ENCODE measurements at regions not wholly inside any gene's neighbourhood (a gene's known extent, or its start where the extent isn't known, plus 50 kb on each side); places are given as distances from the start of the nearest gene placed in this dataset.

DNA sequence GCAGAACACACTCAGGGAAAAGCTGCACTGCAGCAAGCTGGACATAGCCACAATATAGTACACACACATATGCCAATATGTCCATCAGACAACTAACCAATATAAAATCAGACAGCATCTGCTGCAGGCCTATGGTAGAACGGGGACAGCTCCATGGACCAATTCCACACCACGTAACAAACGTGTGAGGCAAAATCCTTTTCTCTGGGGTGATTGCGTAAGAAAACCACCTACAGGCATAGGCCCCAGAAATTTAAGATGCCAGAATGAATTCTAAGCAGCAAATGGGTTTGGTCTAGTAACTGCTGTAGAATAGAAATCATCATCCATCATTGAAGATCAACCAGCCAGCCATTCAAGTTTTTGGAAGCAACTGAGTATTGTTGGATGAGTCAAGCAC is 368.9 kb upstream of the TMPO start:
- no peak for DNase-seq (ENCODE audit: low spot score)

DNA sequence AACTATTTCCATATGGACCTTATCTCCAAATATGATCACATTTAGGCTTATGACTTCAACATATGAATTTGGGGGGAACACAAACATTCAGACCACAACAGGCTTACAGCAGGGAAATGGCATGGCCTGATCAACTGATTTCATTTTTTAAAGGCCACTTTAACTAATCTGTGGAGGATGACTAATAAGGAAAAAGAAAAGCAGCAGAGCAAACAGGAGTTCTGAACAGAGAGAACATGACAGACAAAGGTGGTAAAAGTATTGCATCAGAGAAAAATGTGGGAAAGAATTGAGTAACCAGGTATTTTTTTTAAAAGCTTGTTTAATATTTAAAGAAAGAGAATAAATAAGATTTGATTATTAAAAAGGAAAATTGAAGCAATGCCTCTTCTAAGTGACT is 366.1 kb upstream of the TMPO start:
- no peak for DNase-seq (ENCODE audit: low spot score)

DNA sequence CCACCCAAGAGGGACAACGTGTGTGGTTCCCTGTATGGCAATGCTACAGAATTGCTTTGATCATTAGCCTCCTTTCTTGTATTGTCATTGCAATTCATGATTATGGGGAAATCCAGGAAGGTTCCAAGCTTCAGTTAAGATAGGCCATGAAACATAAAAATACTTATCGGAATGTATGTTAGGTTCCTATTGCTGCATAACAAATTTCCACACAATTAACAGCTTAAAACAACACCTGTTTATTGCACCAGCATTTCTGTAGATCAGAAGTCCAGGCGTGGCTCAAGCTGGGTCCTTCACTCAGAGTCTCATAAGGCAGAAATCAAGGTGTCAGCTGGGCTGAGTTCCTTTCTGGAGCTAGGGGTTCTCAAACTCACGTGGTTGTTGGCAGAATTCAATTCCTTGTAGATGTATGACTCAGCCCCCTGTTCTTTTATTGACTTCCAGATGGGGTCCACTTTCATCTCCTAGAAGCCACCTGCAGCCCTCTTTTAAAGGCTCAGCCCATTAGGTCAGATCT is 365.6 kb upstream of the TMPO start:
- DNase-seq (ENCODE audit: low spot score) = no peak

DNA sequence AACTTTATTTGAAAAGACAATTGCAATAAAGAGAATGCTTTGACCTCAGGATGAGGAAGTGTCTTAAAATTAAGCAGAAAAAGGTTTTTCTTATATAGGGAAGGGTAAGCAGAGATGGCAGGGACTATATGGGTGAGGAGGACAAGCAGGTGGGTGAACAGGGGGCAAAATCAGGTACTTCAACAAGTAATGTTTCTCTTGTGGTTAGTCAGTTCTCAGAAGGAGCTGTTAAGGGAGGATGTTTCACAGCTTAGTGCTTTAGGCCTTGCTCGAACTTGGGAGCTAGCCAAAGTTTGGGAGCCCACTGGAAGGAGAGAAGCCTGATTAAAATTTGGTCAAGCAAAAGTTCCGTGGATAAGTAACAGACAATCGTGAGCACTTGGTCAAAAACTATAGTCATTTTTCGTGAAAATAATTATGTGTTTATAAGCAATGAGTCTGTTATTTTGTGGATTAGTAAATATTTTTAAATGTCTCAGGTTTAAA is 364.2 kb upstream of the TMPO start:
- DNase-seq (ENCODE audit: low spot score) = no peak

DNA sequence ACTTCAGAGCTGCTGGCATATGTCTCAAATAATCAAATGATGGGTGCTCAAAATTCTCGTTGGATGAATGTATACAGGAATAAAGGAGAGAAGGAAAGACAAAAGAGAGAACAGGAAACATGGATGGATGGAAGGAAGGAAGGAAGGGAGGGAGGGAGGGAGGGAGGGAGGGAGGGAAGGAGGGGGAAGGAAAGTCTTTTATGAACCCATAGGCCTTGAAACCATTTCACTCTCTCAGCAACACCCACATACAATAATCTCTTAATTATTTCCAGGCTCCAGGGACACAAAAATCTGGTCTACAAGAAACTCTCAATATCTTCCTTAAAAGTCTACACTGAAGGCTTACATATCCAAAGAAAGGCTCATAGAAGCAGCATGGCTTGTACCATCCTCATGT is 363.4 kb upstream of the TMPO start:
- no peak for DNase-seq (ENCODE audit: low spot score)

DNA sequence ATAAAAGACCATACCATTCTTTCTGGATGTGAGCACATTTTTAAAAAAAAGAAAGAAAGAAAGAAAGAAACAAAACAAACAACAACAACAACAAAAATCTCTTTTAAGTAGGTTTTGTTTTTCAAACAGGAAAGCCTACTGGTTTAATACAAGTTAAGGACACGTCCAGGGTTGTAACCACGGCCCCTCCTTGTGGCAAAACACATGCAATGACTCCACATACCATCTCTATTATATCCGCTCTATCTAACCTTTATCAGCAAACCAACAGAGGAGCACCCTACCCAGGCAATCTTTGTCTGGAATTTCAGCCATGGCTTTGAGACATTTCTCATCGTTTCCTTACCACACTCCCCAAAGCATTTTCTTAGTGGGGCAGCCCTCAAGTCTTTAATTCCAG is 360.5 kb upstream of the TMPO start:
- DNase-seq (ENCODE audit: low spot score) = no peak

DNA sequence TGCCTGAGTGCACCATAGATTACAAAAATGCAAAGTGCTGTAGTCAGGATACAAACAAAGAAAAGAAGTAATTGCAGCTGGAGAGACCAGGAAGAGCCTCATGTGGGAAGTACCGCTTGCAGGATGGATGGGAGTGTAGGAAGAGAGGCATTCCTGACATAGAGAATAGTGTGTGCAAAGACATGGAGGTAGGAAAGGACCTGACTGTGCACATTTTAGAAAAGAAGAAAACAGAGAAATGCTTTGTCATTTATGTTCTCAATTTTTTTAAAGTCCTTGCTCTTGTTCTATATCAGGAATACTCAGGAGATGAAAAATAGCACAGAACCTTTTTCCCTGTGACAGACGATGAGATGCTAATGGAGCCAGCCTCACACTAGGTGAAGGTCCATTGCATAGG is 358.7 kb upstream of the TMPO start:
- DNase-seq (ENCODE audit: low spot score) = no peak

DNA sequence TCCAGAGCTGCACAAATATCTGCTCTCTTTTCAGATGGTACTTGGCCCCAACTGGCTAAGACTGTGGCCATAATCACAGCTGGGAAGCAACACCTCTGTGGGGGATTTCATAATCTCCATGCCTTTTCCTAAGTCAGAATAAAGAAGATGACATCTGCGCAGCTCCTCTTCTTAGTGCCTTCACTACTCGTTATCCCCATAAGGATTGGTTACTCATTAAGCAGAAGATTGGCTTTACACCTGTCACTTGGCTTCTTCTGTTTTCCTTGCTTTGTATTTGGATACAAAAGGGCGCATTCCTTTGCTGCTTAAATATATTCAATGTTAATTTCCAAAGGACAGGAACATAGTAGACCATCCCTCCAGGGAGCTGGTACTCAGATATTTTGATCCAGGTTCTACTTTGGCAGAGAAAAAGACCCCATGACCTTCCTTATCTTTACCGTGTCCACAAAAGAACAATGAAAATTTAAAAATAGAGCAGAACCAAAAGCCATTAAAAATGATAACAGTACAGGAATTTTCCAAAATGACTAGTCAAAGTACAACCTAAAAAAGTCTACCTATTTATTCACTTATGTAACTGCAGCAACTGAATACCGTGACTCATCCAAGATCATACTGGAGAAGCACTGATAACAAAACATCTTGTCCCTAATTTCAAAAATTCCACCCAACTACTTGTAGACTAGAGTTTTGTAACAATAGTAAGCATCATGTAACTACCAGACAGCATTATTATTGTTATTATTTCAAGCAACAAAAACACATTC is 352.3 kb upstream of the TMPO start:
- no peak for DNase-seq (ENCODE audit: low spot score)

DNA sequence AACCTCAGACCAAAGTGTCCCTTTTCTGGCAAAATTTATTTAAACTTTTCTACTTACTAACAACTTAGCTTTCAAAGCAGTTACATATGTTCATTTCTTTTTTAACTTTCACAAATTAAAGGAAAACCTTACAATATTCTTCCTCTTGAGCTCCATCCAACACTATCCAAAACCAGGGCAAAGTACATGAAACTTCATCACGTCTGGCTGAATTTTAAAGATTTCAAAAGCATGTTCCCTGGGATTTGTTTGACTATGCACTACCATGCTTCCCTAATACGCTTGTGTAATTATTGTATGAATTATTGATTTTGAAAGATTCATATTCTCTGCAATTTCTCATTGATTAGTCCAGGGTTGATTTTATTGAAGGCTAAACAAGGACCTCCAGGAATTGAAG is 343.1 kb upstream of the TMPO start:
- no peak for DNase-seq (ENCODE audit: low spot score)

DNA sequence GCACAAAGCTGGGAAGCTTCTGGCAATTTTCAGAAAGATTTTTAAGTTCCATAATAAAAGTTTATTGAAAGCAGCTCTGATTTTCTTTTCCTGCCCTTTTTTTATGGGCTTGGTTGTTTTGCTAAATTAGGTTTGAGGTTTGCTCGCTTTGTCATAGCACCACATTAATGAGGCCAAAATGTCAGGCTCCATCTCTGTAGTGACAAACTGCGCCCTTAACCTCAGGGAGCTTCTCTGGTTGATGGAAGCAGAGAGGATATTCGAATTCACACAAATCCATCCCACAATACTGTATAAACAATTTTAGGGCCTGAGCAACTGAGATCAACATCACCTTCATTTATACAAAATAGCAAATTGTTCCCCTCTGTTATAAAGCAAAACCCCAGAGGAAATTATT is 342.6 kb upstream of the TMPO start:
- no peak for DNase-seq (ENCODE audit: low spot score)

DNA sequence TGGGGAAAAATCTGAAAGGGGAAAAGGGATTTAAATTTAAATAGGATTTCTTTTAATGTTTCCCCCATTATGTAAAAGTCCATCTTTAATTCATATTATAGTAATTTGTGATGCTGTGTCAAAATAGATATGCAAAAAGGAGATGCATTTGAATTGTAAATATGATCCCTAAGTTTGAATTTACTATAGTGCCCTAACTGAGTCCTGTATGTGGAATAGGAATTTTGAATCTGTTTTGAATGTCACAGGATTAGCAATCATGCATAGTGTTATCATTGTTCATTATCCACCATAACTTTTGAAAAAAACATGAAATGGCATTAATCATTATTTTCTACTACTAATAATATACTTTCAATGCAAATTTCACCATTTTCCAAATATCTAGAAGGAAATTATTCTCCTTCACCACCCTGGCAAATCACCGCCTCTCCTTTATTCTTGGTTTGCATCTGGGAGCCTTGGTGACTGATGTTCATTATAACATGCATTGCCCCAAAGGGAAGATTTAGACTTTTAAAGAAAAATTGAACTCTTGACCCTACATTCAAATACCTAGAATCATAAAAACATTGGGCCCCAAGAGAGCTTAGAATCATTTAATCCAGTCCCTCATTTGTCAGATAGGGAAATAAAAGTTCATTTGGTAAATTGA is 341.5 kb upstream of the TMPO start:
- DNase-seq (ENCODE audit: low spot score) = no peak

DNA sequence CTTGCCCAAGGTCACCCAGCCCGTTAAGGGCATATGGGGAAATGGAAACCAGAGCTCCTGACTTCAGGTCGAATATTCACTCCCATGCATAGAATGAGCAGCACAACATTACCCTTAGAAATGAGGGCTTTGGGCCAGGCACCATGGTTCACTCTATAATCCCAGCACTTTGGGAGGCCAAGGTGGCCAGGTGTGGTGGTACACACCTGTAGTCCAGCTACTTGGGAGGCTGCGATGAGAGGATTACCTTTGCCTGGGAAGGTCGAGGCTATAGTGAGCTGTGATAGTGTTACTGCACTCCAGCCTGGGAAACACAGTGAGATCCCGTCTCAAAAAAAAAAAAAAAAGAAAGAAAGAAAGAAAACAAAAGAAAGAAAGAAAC is 341.0 kb upstream of the TMPO start:
- DNase-seq (ENCODE audit: low spot score) = no peak

DNA sequence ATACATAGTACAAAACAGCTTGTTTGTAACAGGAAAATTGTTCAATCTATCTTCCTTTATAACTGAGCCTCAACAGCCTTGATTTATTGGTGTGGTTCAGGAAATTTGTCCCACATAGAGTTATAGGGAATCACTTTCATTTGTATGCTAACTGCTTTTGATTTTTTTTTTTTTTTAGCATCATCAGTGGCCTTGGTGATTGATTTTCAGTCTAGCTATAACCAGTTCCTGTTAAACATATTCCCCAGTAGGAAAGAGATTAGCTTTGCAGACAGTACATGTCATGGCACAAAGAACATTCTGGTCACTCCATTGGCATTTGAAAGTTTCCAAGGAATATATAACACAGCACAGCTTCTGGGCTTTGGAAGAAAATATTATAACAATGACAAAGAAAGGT is 337.3 kb upstream of the TMPO start:
- DNase-seq (ENCODE audit: low spot score) = no peak

DNA sequence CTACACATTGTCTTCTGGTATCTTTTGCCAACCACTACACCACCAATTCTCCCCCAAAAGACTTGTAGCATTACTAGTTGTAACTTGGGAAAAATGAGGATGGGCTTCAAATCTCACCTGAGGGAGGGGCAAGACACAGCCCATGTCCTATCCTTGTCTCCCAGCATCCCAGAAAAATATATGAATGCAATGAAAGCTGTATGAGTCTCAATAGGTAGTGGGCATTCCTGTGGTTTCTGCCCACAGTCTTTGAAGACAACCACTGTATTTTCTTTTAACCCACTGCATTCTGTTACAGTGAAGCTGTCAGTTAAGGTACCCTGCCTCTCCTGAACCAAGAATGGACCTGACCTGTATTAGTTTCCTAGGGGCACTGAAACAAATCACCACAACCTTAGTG is 336.2 kb upstream of the TMPO start:
- no peak for DNase-seq (ENCODE audit: low spot score)

DNA sequence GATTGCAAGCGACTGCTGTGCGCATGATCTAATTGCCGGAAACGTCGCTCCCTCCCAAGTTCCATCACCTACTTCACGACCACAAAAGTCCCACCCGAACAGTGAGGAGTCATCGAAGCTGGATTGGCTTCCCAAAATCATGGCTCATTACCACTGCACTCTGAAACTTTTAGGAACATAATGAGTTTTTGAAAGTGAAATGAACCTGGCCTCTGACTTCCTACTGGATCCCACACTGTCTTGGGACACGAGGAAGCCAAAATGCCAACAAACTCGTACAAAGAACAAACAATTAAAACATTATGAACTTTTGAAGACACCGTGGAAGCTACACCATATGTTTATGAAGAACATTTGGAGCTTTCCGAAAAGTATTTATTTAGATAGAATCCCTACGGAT is 334.8 kb upstream of the TMPO start:
- DNase-seq (ENCODE audit: low spot score) = no peak

DNA sequence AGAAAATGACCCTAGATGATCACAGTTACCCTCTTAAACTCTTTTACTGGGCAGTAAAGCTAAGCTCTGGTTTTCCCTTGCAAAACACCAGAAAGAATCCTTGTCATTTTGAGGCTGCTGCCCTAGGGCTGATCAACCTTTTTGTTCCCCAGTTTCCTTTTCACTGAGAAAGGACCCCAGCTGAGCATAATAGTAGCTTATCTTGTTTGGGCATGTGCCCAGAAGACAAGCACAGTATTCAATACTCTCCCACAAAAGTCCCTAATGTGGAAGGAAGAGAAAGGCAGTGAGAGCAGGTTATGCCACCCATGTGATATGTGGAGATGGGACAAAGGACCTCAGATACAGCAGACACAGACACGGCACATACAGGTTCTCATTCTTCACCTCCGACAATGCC is 332.6 kb upstream of the TMPO start:
- no peak for DNase-seq (ENCODE audit: low spot score)

DNA sequence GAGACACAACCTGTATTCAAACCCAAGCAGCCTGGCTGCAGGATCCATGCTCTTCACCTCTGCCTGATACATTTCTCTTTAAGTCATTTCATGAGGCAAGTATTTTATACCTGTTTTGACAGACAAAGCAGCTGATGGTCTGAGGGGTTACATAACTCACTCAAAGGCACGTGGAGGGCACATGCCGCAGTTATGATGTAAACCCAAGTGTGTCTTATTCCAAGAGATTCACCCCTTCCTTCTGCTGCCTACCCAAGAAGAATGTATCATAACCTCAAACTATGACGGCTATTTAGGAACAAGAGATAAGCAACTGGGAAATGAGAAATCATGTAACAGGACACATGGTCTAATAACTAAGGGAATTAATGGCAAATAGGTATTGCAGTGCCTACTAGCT is 329.8 kb upstream of the TMPO start:
- no peak for DNase-seq (ENCODE audit: low spot score)

DNA sequence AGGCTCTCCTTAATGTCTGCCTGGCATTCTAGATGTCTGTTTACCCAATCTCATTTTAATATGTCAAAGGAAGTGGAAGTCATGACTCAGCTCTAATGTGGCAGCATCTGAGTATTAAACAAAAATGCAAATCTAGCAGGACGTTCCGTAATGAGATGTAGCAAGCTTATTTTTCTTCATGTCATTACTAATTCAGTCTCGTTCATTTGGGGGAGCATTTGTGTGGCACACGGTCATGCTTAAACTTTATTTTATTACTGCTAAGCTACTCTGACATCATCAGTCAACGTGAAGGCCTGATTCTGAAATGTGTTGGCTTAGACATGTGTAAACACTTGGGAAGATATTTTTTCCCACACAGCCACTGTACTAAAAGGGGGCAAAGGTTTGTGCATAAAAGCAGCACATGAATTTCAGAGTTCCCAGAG is 326.7 kb upstream of the TMPO start:
- no peak for DNase-seq (ENCODE audit: low spot score)

DNA sequence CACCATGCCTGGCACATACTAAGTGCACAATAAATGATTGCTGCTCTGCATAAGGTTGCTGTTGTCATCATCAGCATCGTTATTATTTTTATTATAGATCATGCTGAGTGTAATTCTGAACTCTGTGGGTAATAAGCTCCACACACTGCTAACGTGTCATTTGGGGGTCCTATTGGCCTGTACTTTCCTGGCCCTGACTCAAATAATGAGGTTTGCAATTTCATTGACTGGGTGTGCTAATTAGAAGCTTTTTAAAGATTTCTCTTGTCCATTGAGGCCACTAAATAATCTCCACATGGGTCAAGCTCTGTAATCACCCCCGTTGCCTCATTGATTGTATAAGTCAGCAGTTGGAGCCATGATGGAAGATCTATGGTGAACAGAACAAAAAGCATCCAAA is 320.8 kb upstream of the TMPO start:
- no peak for DNase-seq (ENCODE audit: low spot score)

DNA sequence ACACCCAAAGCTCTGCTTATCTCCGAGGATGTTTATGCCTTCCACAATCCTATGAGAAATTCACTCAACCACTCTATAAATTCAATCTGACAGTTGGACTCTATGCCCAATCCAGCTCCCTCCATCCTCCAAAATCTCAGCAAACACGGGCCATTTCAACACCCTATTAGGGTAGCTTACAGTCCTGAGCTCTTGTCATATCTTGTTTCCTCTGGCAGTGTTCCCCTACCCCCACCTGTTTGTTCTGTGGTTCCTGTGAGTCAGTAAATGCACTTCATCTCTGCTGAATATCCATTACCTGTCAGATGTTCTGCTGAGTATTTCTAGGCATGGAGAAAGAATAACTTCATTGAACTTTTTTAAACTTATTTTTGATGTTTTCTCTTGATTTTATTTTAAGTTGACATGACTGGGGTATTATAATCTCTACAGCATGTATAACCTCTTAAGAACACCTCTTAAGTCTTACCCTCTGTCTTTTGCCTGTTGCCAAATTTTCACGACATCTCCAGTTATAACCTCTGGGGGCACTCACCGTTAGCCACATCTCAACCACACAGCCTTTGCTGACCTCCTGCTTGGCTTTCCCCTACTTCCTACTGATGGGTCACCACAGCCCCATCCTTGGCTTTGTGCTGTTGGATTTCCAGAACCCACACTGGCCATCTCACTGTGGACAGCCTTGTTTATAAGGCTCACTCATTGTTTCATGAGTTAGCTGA is 317.0 kb upstream of the TMPO start:
- no peak for DNase-seq (ENCODE audit: low spot score)

DNA sequence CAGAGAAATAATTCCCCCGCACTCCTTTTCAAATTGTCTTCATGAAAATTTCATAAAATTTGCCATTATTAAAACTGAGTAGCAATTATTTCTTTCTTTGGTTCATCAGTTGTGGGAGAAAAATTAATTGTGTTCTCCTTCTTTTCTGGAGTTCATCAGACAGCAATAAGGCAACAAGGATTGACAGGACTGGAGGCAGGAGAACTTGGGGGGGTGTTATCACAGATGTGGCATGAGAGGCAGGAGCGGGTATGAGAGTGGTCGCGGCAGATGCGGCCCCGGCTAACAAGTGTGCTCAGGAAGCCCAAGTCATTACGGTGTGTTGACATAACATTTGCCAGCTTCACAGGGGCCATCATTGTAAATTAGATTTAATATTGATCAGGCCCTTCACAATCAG is 306.6 kb upstream of the TMPO start:
- no peak for DNase-seq (ENCODE audit: low spot score)

DNA sequence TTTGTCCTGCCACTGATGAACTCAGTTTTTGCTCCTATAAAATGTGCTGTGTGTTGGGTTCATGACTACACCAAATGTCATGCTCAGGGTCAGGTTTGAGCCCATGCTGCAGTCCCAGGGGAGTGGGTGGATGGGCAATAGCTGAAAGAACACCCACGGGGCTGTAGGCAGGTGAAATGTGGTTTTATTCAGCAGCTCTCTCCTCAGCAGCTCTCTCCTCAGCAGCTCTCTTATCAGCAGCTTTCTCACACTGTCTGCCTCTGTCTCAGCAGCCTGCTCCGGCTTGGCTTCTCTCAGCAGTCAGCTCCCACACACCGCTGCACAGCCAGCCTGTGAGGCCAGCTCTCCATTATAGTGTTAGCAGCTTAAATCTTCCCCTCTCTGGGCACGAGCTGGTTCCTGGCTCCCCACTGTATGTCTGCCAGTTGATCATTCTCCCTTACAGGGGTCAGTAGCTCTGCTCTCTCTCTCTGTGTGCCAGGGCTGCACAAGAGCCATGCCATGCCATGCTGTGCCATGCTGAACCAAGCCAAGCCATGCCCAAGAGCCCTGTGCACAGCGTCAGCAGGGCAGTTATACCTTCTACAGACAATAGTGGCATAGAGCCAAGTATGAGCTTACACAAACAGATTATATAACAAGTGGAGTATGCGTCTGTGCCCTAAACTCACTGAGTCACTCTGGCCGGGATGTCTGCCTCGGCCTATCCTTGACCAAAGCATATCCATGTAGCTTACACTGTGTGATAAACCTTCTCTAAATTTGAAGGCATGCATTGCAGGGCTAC is 303.3 kb upstream of the TMPO start:
- DNase-seq (ENCODE audit: low spot score) = no peak

Measured in CD4-positive, alpha-beta T cell treated with Interleukin-6 at 100 ng/mL for 8 hours (primary cell).